ENCODE measurements at regions not wholly inside any gene's neighbourhood (a gene's known extent, or its start where the extent isn't known, plus 50 kb on each side); places are given as distances from the start of the nearest gene placed in this dataset.

- no peak for TF ChIP-seq NANOG (IDR thresholded peaks at IDR 0.05; ENCODE audit: borderline replicate concordance)
Measured at GRCh38 chr4:30536231-30536630, 183.9 kb upstream of the PCDH7 start (continued).

GRCh38 chr4:30537456-30537855 is 182.7 kb upstream of the PCDH7 start:
- DNase-seq (ENCODE audit: low spot score), result no peak
- Histone ChIP-seq H2AFZ (no peak overlapping the region), H3K4me3 (no peak overlapping the region), H3K27me3 (ENCODE audit: insufficient read depth) (no peaks in the 10 kb centered on the region), H3K79me2 (replicated peaks; ENCODE audit: insufficient read depth) (no peaks in the 10 kb centered on the region), H3K4me1 (ENCODE audit: insufficient read depth) (no peaks in the 10 kb centered on the region), H3K36me3 (ENCODE audit: insufficient read depth) (no peaks in the 10 kb centered on the region), H4K20me1 (replicated peaks; ENCODE audit: insufficient read depth) (no peaks in the 10 kb centered on the region), H3K9me2 (ENCODE audit: insufficient read depth) (peaks cover 8% of the 10 kb centered on the region; the same call in 1 of the 2 replicates), H3K4me2 (no peak overlapping the region), H3F3A (replicated peaks; ENCODE audit: low read depth) (no peaks in the 10 kb centered on the region), H3K27ac (ENCODE audit: low read depth) (no peak overlapping the region)
- no peak overlapping the region for H3K27ac Mint-ChIP-seq
- TF ChIP-seq EZH2 (IDR thresholded peaks at IDR 0.05; ENCODE audit: low read depth, unreplicated experiment), result no peak
- no peak for TF ChIP-seq ZNF331 (CRISPR knock-in tag; IDR thresholded peaks at IDR 0.05; ENCODE audit: low read depth)
- TF ChIP-seq REST (IDR thresholded peaks at IDR 0.05; ENCODE audit: unreplicated experiment), result no peak
- no peak for TF ChIP-seq NANOG (IDR thresholded peaks at IDR 0.05; ENCODE audit: borderline replicate concordance)
- no peak for TF ChIP-seq CREB1 (CRISPR knock-in tag; IDR thresholded peaks at IDR 0.05; ENCODE audit: low read depth)
- TF ChIP-seq STAT1 (IDR thresholded peaks at IDR 0.05; ENCODE audit: unreplicated experiment), result no peak
- TF ChIP-seq ZNF114 (CRISPR knock-in tag; IDR thresholded peaks at IDR 0.05), result no peak
- no peaks in the 10 kb centered on the region for H3K27me3 Mint-ChIP-seq (ENCODE audit: insufficient read depth, low read depth, poor library complexity)
- no peak for ATAC-seq
- peaks cover 1% of the 10 kb centered on the region; the same call in 1 of the 3 replicates for H3K4me1 Mint-ChIP-seq
- no peaks in the 10 kb centered on the region for H3K36me3 Mint-ChIP-seq (ENCODE audit: low read depth)
- H3K4me3 Mint-ChIP-seq, result no peak overlapping the region
- no peaks in the 10 kb centered on the region for H3K9me3 Mint-ChIP-seq

- DNase-seq (ENCODE audit: low spot score), result no peak
- Histone ChIP-seq H3K9me2 (ENCODE audit: insufficient read depth) (peaks cover 4% of the 10 kb centered on the region; the same call in 1 of the 2 replicates), H2AFZ (no peak overlapping the region), H3K27ac (ENCODE audit: low read depth) (no peak overlapping the region), H3K4me2 (no peak overlapping the region), H3K79me2 (replicated peaks; ENCODE audit: insufficient read depth) (no peaks in the 10 kb centered on the region), H3K27me3 (ENCODE audit: insufficient read depth) (no peaks in the 10 kb centered on the region), H3K4me1 (ENCODE audit: insufficient read depth) (0 out of 2 replicates have a peak, but pooled peaks cover 4% of the 10 kb centered on the region), H3K36me3 (ENCODE audit: insufficient read depth) (no peaks in the 10 kb centered on the region), H3K4me3 (no peak overlapping the region), H3F3A (replicated peaks; ENCODE audit: low read depth) (no peaks in the 10 kb centered on the region), H4K20me1 (replicated peaks; ENCODE audit: insufficient read depth) (no peaks in the 10 kb centered on the region)
- Mint-ChIP-seq H3K36me3 (ENCODE audit: low read depth) (no peaks in the 10 kb centered on the region), H3K27me3 (ENCODE audit: insufficient read depth, low read depth, poor library complexity) (no peaks in the 10 kb centered on the region), H3K4me1 (peaks cover 7% of the 10 kb centered on the region; the same call in 2 of the 3 replicates), H3K4me3 (no peak overlapping the region), H3K27ac (no peak overlapping the region), H3K9me3 (no peaks in the 10 kb centered on the region)
- no peak for ATAC-seq
- TF ChIP-seq EZH2 (IDR thresholded peaks at IDR 0.05; ENCODE audit: low read depth, unreplicated experiment) (no peak), ZNF331 (CRISPR knock-in tag; IDR thresholded peaks at IDR 0.05; ENCODE audit: low read depth) (no peak), JUNB (IDR thresholded peaks at IDR 0.05; ENCODE audit: unreplicated experiment) (no peak), CREB1 (CRISPR knock-in tag; IDR thresholded peaks at IDR 0.05; ENCODE audit: low read depth) (no peak), STAT1 (IDR thresholded peaks at IDR 0.05; ENCODE audit: unreplicated experiment) (no peak), ZNF462 (CRISPR knock-in tag; IDR thresholded peaks at IDR 0.05) (no peak), ZNF114 (CRISPR knock-in tag; IDR thresholded peaks at IDR 0.05) (no peak), EZH2phosphoT487 (IDR thresholded peaks at IDR 0.05; ENCODE audit: unreplicated experiment) (no peak)
Measured at GRCh38 chr4:30538794-30539193, 181.4 kb upstream of the PCDH7 start.
